ENCODE measurements at regions not wholly inside any gene's neighbourhood (a gene's known extent, or its start where the extent isn't known, plus 50 kb on each side); places are given as distances from the start of the nearest gene placed in this dataset.

DNA sequence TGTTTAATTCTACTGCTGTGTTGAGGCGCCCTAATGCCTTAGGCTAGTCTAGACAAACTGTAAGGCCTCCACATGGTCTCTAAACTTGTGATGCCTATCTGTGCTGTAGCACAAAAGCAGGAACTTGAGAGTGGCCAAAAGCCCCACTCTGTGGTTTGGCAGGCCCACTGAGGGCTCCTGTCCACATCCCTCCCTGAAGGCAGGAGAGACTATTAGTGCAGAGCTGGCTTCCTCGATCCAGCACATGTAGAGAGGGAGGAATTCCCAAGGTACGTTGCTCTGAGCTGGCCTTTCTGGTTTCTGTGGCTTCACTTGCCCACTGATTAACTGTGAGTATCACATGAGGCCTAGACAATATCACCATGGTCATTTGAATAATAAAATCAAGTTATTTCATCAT is 90.6 kb downstream of the POLR2M start:
- H2BK12ac ChIP-seq (ENCODE audit: low read depth, low read length), result no peak overlapping the region
- H3K4me3 ChIP-seq (ENCODE audit: extremely low read depth in 1 of 4, insufficient read depth in 2 of 4, low read depth in 3 of 4, low read length in 4 of 4), result no peak overlapping the region
- H2BK120ac ChIP-seq (replicated peaks; ENCODE audit: low read depth, low read length), result no peak overlapping the region
- no peaks in the 10 kb centered on the region for H3K27me3 ChIP-seq (replicated peaks in 1 of 4; ENCODE audit: control insufficient read depth in 3 of 4, extremely low read depth in 1 of 4, insufficient read depth in 3 of 4, low read length in 3 of 4)
- no peaks in the 10 kb centered on the region for H3K23me2 ChIP-seq (ENCODE audit: low read depth, low read length)
- H3K4me2 ChIP-seq (ENCODE audit: insufficient read depth in 1 of 2, low read depth in 2 of 2, low read length in 2 of 2), result no peak overlapping the region
- H2BK15ac ChIP-seq (ENCODE audit: low read length), result no peak overlapping the region
- no peak overlapping the region for H2BK5ac ChIP-seq (ENCODE audit: low read depth, low read length)
- H3K9ac ChIP-seq (replicated peaks in 1 of 4; ENCODE audit: extremely low read depth in 1 of 4, low read depth in 3 of 4, low read length in 3 of 4), result no peak overlapping the region
- no peak overlapping the region for H3K4ac ChIP-seq (replicated peaks; ENCODE audit: insufficient read length, low read depth, low read length)
- H4K8ac ChIP-seq (ENCODE audit: extremely low read depth, insufficient read depth, low read length), result no peak overlapping the region
- H3K27ac ChIP-seq (ENCODE audit: low read depth, low read length), result no peak overlapping the region
- no peak overlapping the region for H3K18ac ChIP-seq (ENCODE audit: extremely low read depth, low read length)
- no peak overlapping the region for H3K56ac ChIP-seq (replicated peaks; ENCODE audit: insufficient read length, low read depth, low read length)
- FAIRE-seq (no peak), DNase-seq (ENCODE audit: low read depth in 1 of 2, low spot score in 2 of 2) (no peak)
- H4K20me1 ChIP-seq (replicated peaks in 1 of 2; ENCODE audit: control insufficient read depth in 1 of 2, insufficient read depth in 2 of 2, low read length in 2 of 2), result no peaks in the 10 kb centered on the region
- no peaks in the 10 kb centered on the region for H3K9me3 ChIP-seq (ENCODE audit: insufficient read depth in 2 of 2, low read depth in 1 of 2, low read length in 1 of 2)
- no peak overlapping the region for H4K91ac ChIP-seq (replicated peaks; ENCODE audit: insufficient read length, low read length)
- 79% methylated on average over 3 of the region's 3 CpGs; no CpG with 5 or more reads in 1 of the 2 experiments for WGBS, 2 experiments (ENCODE audit: extremely low coverage in 1 of 2, insufficient coverage in 1 of 2, insufficient read length in 1 of 2, insufficient replicate concordance in 2 of 2, low coverage in 1 of 2, low lambda C conversion rate in 2 of 2, missing lambda C conversion rate in 1 of 2)
- no peak overlapping the region for H4K5ac ChIP-seq (ENCODE audit: insufficient read length, low read depth, low read length)
- H3K4me1 ChIP-seq (replicated peaks in 1 of 4; ENCODE audit: control insufficient read depth in 3 of 4, insufficient read depth in 4 of 4, low read length in 3 of 4), result no peaks in the 10 kb centered on the region
- H3K79me2 ChIP-seq (ENCODE audit: control insufficient read depth in 1 of 2, insufficient read depth in 2 of 2, low read length in 2 of 2), result no peaks in the 10 kb centered on the region
- TF ChIP-seq CREB1 (IDR thresholded peaks at IDR 0.05) (no peak), RNF2 (IDR thresholded peaks at IDR 0.05; ENCODE audit: borderline replicate concordance, low read depth, low read length, missing control alignments, poor library complexity, severe bottlenecking) (no peak)
- H3K79me1 ChIP-seq (ENCODE audit: low read depth, low read length), result no peaks in the 10 kb centered on the region
- no peak overlapping the region for H3K23ac ChIP-seq (ENCODE audit: insufficient read length)
- ChIA-PET POLR2A (ENCODE audit: partially characterized antibody) (no interaction called here), CTCF (ENCODE audit: partially characterized antibody) (interaction anchor here (1.0 to 2.1 kb wide), 3 partner anchors 12 to 64 kb away, joined by 3 to 7 read pairs (median 4); no protein-coding TSS in a partner anchor)
- H3K14ac ChIP-seq (ENCODE audit: insufficient read length), result no peak overlapping the region
- H3K36me3 ChIP-seq (ENCODE audit: control insufficient read depth in 2 of 4, insufficient read depth in 4 of 4, low read length in 3 of 4), result no peaks in the 10 kb centered on the region
- H2AK5ac ChIP-seq (ENCODE audit: low read depth, low read length), result no peak overlapping the region
- H2AFZ ChIP-seq (ENCODE audit: low read length), result no peak overlapping the region
- H2BK20ac ChIP-seq (ENCODE audit: low read length), result no peak overlapping the region

All from H1 (cell line).